HCT116 (cell line): ENCODE measurements at regions not wholly inside any gene's neighbourhood (a gene's known extent, or its start where the extent isn't known, plus 50 kb on each side); places are given as distances from the start of the nearest gene placed in this dataset.

Source experiments
- ATAC-seq: fragments of 200-7000 bp; cut with Tn5 transposase; 2 replicates; pipeline ENCODE4 v1.9.1; 2020; ENCODE audit warnings: mild to moderate bottlenecking, moderate library complexity
- BruUV-seq: library from RNA; stranded (reverse); fragments of 400-500 nt; replicated peaks from 2 replicates; lab custom pipeline; 2021; lab: Mats Ljungman, UMichigan
- CTCF ChIA-PET: fragments of 300-600 bp; sonication (Branson Sonifier 250); formaldehyde crosslinking; loops from one replicate; lab custom pipeline; 2021; ENCODE audit warnings: antibody characterized with exemption; lab: Charles Lee
- POLR2A ChIA-PET: fragments of 300-600, 350-600 bp; sonication (Branson Sonifier 250); formaldehyde crosslinking; loops from one replicate; lab custom pipeline; 2021; ENCODE audit warnings: antibody characterized with exemption; lab: Charles Lee
- RAD21 ChIA-PET, 2 experiments: fragments of 300-600 bp; sonication (Branson Sonifier 250); formaldehyde crosslinking; loops; one replicate each; lab custom pipeline; 2023; ENCODE audit warnings: low total read pairs in 2 of 2; ENCODE audit not compliant: uncharacterized antibody in 2 of 2, unreplicated experiment in 2 of 2, low non-redundant PET in 1 of 2; lab: Charles Lee
- DNase-seq: peaks from one replicate; pipeline ENCODE4 v3.0.0-alpha.2; 2010; ENCODE audit warnings: low read depth, low spot score
- H2AFZ ChIP-seq: fragments of 200-600 bp; shearing (Covaris generic), sonication (generic); 2 replicates; pipeline ENCODE4 v1.6.1; 2017; ENCODE audit warnings: low read depth, mixed run types, mixed read lengths, antibody characterized with exemption, low read length; ENCODE audit not compliant: poor library complexity, severe bottlenecking
- H3K27ac ChIP-seq: 2 replicates; pipeline ENCODE4 v1.5.1; 2012; ENCODE audit warnings: low read depth, low read length
- H3K27me3 ChIP-seq: fragments of 200-600 bp; sonication (generic); 2 replicates; pipeline ENCODE4 v1.6.1; 2016; ENCODE audit warnings: mixed run types, low read length, mixed read lengths; ENCODE audit not compliant: insufficient read depth
- H3K36me3 ChIP-seq, 2 experiments: fragments of 200-500 bp in 1 of 2; fragments of 200-600 bp in 1 of 2; sonication (Bioruptor generic) in 1 of 2; sonication (generic) in 1 of 2; 2 replicates each; pipeline versions ENCODE4 v1.5.1 to v1.6.1; 2014 to 2016; ENCODE audit warnings: low read length in 2 of 2, inconsistent platforms in 1 of 2, mixed read lengths in 1 of 2, mixed run types in 1 of 2; ENCODE audit not compliant: insufficient read depth in 2 of 2, control insufficient read depth in 1 of 2
- H3K4me1 ChIP-seq, 2 experiments: fragments of 200-600 bp in 1 of 2; sonication (generic) in 1 of 2; 2 replicates each; pipeline versions ENCODE4 v1.5.1 to v1.6.1; 2012 to 2017; ENCODE audit warnings: low read length in 2 of 2, inconsistent platforms in 1 of 2, mild to moderate bottlenecking in 1 of 2, mixed read lengths in 1 of 2, mixed run types in 1 of 2, moderate library complexity in 1 of 2; ENCODE audit not compliant: insufficient read depth in 2 of 2, control insufficient read depth in 1 of 2
- H3K4me2 ChIP-seq: fragments of 200-600 bp; sonication (generic); 2 replicates; pipeline ENCODE4 v1.6.1; 2017; ENCODE audit warnings: mixed run types, low read length, mixed read lengths
- H3K4me3 ChIP-seq, 2 experiments: fragments of 200-600 bp in 1 of 2; sonication (generic) in 1 of 2; replicated peaks in 1 of 2; 2 replicates each; pipeline ENCODE4 v1.5.1; 2011 to 2016; ENCODE audit warnings: low read length in 2 of 2, control low read depth in 1 of 2, low read depth in 1 of 2, mild to moderate bottlenecking in 1 of 2, mixed read lengths in 1 of 2, mixed run types in 1 of 2
- H3K79me2 ChIP-seq: fragments of 200-600 bp; sonication (generic); 2 replicates; pipeline ENCODE4 v1.6.1; 2017; ENCODE audit warnings: mild to moderate bottlenecking, mixed run types, low read length, moderate library complexity, mixed read lengths; ENCODE audit not compliant: insufficient read depth
- H3K9ac ChIP-seq: fragments of 200-600 bp; sonication (generic); 2 replicates; pipeline ENCODE4 v1.6.1; 2016; ENCODE audit warnings: low read length, mixed read lengths
- H3K9me2 ChIP-seq: fragments of 200-600 bp; sonication (generic), shearing (Covaris generic); 2 replicates; pipeline ENCODE4 v1.6.1; 2017; ENCODE audit warnings: mixed run types, mild to moderate bottlenecking, moderate library complexity; ENCODE audit not compliant: insufficient read depth
- H3K9me3 ChIP-seq, 2 experiments: fragments of 200-500 bp in 1 of 2; fragments of 200-600 bp in 1 of 2; sonication (Bioruptor generic) in 1 of 2; sonication (generic) in 1 of 2; 2 replicates each; pipeline ENCODE4 v1.6.1; 2014 to 2017; ENCODE audit warnings: low read length in 2 of 2, mixed read lengths in 2 of 2, inconsistent platforms in 1 of 2, low read depth in 1 of 2, mild to moderate bottlenecking in 1 of 2, mixed run types in 1 of 2, moderate library complexity in 1 of 2; ENCODE audit not compliant: control insufficient read depth in 1 of 2, insufficient read depth in 1 of 2
- H4K20me1 ChIP-seq: fragments of 200-600 bp; sonication (generic), shearing (Covaris generic); 2 replicates; pipeline ENCODE4 v1.6.1; 2017; ENCODE audit warnings: mixed run types, mild to moderate bottlenecking, moderate library complexity; ENCODE audit not compliant: insufficient read depth
- CBX3 ChIP-seq: IDR thresholded peaks from 2 replicates; pipeline ENCODE4 v1.6.1; 2012; ENCODE audit warnings: low read depth
- ELF1 ChIP-seq: IDR thresholded peaks from 2 replicates; pipeline ENCODE4 v1.6.1; 2012; ENCODE audit warnings: low read depth, borderline replicate concordance
- EZH2 ChIP-seq: fragments of 200-600 bp; sonication (generic); IDR thresholded peaks from 2 replicates; pipeline ENCODE4 v1.6.1; 2017; ENCODE audit warnings: antibody characterized with exemption, mixed run types
- FOSL1 ChIP-seq: IDR thresholded peaks from 2 replicates; pipeline ENCODE4 v1.6.1; 2012; ENCODE audit warnings: low read depth
- JUND ChIP-seq: IDR thresholded peaks from 2 replicates; pipeline ENCODE4 v1.6.1; 2012
- POLR2A ChIP-seq: IDR thresholded peaks from 2 replicates; pipeline ENCODE4 v1.7.0; 2011; ENCODE audit warnings: borderline replicate concordance; ENCODE audit not compliant: insufficient read depth, insufficient read length; ENCODE audit errors: extremely low read depth
- SP1 ChIP-seq: IDR thresholded peaks from 2 replicates; pipeline ENCODE4 v1.6.1; 2012; ENCODE audit warnings: low read depth
- SRF ChIP-seq: IDR thresholded peaks from 2 replicates; pipeline ENCODE4 v1.6.1; 2012; ENCODE audit warnings: low read depth
- YY1 ChIP-seq: IDR thresholded peaks from 2 replicates; pipeline ENCODE4 v1.6.1; 2011; ENCODE audit warnings: low read length, low read depth, moderate library complexity, mild to moderate bottlenecking; ENCODE audit not compliant: insufficient replicate concordance; ENCODE audit errors: extremely low read depth
- ZBTB33 ChIP-seq: IDR thresholded peaks from 2 replicates; pipeline ENCODE4 v1.6.1; 2011; ENCODE audit warnings: mild to moderate bottlenecking, low read length, moderate library complexity; ENCODE audit not compliant: insufficient replicate concordance; ENCODE audit errors: extremely low read depth
- ZFX ChIP-seq: fragments of 450-650 bp; IDR thresholded peaks from 2 replicates; pipeline ENCODE4 v1.6.1; 2017
- intact Hi-C: fragments of 100-400 bp; cut with micrococcal nuclease; formaldehyde crosslinking; loops from 2 replicates; pipeline ENCODE4 v1.10.0; 2022
- TF ChIP-seq, protein P1 (sequence below), 3 experiments: fragments of 200-600 bp in 1 of 3; sonication (generic) in 1 of 3; IDR thresholded peaks in 2 of 3; conservative IDR thresholded peaks in 1 of 3; 2 replicates each; pipeline ENCODE4 v1.5.1; 2012 to 2017; ENCODE audit warnings: low read depth in 2 of 3, low read length in 2 of 3, antibody characterized with exemption in 1 of 3, borderline replicate concordance in 1 of 3, control low read depth in 1 of 3, mild to moderate bottlenecking in 1 of 3, mixed read lengths in 1 of 3, mixed run types in 1 of 3, moderate library complexity in 1 of 3; ENCODE audit not compliant: insufficient read depth in 1 of 3
- TF ChIP-seq, protein P2 (sequence below): IDR thresholded peaks from 2 replicates; pipeline ENCODE4 v1.6.1; 2012; ENCODE audit warnings: low read depth

DNA sequence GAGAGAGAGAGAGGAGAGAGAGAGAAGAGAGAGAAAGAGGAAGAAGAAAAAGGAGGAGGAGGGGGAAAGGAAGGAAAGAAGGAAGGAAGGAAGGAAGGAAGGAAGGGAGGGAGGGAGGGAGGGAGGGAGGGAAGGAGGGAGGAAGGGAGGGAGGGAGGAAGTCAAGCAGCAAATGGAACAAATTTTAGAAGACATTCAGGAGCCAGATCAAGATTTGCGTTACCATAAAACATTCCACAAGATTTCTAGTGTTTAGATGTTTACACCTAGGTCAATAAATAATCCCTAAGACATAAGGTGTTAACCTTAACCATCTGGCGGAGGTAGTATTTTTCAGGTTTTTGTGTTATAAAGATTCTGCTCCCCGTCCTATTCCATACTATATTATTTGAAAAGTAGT, 1320.1 kb upstream of the PRMT6 start:
- H3K4me2 ChIP-seq, result no peak overlapping the region
- no peaks in the 10 kb centered on the region for H3K79me2 ChIP-seq
- H3K9me3 ChIP-seq, result peaks cover 0 to 8% of the 10 kb centered on the region in 2 experiments; a peak in 3 of 4 replicates
- H2AFZ ChIP-seq, result no peak overlapping the region
- ChIA-PET POLR2A (no interaction called here), RAD21 (no interaction called here), CTCF (no interaction called here)
- TF ChIP-seq FOSL1, result no peak
- TF ChIP-seq, protein P1, sequence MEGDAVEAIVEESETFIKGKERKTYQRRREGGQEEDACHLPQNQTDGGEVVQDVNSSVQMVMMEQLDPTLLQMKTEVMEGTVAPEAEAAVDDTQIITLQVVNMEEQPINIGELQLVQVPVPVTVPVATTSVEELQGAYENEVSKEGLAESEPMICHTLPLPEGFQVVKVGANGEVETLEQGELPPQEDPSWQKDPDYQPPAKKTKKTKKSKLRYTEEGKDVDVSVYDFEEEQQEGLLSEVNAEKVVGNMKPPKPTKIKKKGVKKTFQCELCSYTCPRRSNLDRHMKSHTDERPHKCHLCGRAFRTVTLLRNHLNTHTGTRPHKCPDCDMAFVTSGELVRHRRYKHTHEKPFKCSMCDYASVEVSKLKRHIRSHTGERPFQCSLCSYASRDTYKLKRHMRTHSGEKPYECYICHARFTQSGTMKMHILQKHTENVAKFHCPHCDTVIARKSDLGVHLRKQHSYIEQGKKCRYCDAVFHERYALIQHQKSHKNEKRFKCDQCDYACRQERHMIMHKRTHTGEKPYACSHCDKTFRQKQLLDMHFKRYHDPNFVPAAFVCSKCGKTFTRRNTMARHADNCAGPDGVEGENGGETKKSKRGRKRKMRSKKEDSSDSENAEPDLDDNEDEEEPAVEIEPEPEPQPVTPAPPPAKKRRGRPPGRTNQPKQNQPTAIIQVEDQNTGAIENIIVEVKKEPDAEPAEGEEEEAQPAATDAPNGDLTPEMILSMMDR (IDR thresholded peaks at IDR 0.05 in 2 of 3, conservative IDR thresholded peaks at IDR 0.05 in 1 of 3; ENCODE audit: borderline replicate concordance in 1 of 3, insufficient read depth in 1 of 3, low read depth in 2 of 3, low read length in 2 of 3), result no peak
- TF ChIP-seq POLR2A, result no peak
- TF ChIP-seq SRF, result no peak
- TF ChIP-seq, protein P2, sequence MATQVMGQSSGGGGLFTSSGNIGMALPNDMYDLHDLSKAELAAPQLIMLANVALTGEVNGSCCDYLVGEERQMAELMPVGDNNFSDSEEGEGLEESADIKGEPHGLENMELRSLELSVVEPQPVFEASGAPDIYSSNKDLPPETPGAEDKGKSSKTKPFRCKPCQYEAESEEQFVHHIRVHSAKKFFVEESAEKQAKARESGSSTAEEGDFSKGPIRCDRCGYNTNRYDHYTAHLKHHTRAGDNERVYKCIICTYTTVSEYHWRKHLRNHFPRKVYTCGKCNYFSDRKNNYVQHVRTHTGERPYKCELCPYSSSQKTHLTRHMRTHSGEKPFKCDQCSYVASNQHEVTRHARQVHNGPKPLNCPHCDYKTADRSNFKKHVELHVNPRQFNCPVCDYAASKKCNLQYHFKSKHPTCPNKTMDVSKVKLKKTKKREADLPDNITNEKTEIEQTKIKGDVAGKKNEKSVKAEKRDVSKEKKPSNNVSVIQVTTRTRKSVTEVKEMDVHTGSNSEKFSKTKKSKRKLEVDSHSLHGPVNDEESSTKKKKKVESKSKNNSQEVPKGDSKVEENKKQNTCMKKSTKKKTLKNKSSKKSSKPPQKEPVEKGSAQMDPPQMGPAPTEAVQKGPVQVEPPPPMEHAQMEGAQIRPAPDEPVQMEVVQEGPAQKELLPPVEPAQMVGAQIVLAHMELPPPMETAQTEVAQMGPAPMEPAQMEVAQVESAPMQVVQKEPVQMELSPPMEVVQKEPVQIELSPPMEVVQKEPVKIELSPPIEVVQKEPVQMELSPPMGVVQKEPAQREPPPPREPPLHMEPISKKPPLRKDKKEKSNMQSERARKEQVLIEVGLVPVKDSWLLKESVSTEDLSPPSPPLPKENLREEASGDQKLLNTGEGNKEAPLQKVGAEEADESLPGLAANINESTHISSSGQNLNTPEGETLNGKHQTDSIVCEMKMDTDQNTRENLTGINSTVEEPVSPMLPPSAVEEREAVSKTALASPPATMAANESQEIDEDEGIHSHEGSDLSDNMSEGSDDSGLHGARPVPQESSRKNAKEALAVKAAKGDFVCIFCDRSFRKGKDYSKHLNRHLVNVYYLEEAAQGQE, result no peak
- no peak for TF ChIP-seq CBX3
- TF ChIP-seq EZH2, result no peak
- no peak for TF ChIP-seq ZFX
- TF ChIP-seq ELF1, result no peak
- no peak for TF ChIP-seq JUND
- no peak for TF ChIP-seq YY1
- TF ChIP-seq SP1, result no peak
- TF ChIP-seq ZBTB33, result no peak
- intact Hi-C loops, result no loop called here
- H3K36me3 ChIP-seq, result no peaks in the 10 kb centered on the region
- BruUV-seq, result no TSS peak
- no peak overlapping the region for H3K9ac ChIP-seq
- H3K9me2 ChIP-seq, result no peaks in the 10 kb centered on the region
- DNase-seq, result no peak
- no peaks in the 10 kb centered on the region for H3K4me1 ChIP-seq
- no peaks in the 10 kb centered on the region for H4K20me1 ChIP-seq
- no peaks in the 10 kb centered on the region for H3K27me3 ChIP-seq
- H3K4me3 ChIP-seq, result no peak overlapping the region
- H3K27ac ChIP-seq, result no peak overlapping the region
- no peak for ATAC-seq
